ENCODE measurements at regions not wholly inside any gene's neighbourhood (a gene's known extent, or its start where the extent isn't known, plus 50 kb on each side); places are given as distances from the start of the nearest gene placed in this dataset.
A peak's percentile ranks its signal among the peaks of the same experiment; 100 is the strongest.

- no peak for DNase-seq
These were observed 310.9 kb downstream of the ANKRD50 start for GRCh38 chr4:124401606-124402005.

- no peak for DNase-seq
These were observed 303.5 kb downstream of the ANKRD50 start for GRCh38 chr4:124409044-124409443.

- DNase-seq = no peak
These were observed 298.1 kb downstream of the ANKRD50 start for GRCh38 chr4:124414276-124415040.

- DNase-seq = no peak
These were observed 297.4 kb downstream of the ANKRD50 start for GRCh38 chr4:124415146-124415545.

GRCh38 chr4:124417371-124417770 is 295.2 kb downstream of the ANKRD50 start:
- no peak for DNase-seq

GRCh38 chr4:124420166-124420695 is 292.3 kb downstream of the ANKRD50 start:
- no peak for DNase-seq

GRCh38 chr4:124423160-124423559 is 289.4 kb downstream of the ANKRD50 start:
- no peak for DNase-seq

- no peak for DNase-seq
These were observed 286.3 kb downstream of the ANKRD50 start for GRCh38 chr4:124426279-124426678.

- no peak for DNase-seq
These were observed 285.3 kb downstream of the ANKRD50 start for GRCh38 chr4:124427095-124427767.

GRCh38 chr4:124428648-124429047 is 283.9 kb downstream of the ANKRD50 start:
- no peak for DNase-seq

- DNase-seq = no peak
These were observed 282.7 kb downstream of the ANKRD50 start for GRCh38 chr4:124429746-124430250.

GRCh38 chr4:124431653-124432192 is 280.8 kb downstream of the ANKRD50 start:
- DNase-seq = peak; percentile 2

GRCh38 chr4:124432500-124432899 is 280.0 kb downstream of the ANKRD50 start:
- DNase-seq = no peak

- DNase-seq = no peak
These were observed 279.5 kb downstream of the ANKRD50 start for GRCh38 chr4:124433044-124433443.

- peak; percentile 17 for DNase-seq
These were observed 279.0 kb downstream of the ANKRD50 start for GRCh38 chr4:124433500-124433899.

GRCh38 chr4:124435274-124435950 is 277.1 kb downstream of the ANKRD50 start:
- no peak for DNase-seq

- DNase-seq = peak; percentile 1
These were observed 274.6 kb downstream of the ANKRD50 start for GRCh38 chr4:124437853-124438495.

GRCh38 chr4:124445071-124445470 is 267.5 kb downstream of the ANKRD50 start:
- no peak for DNase-seq

- DNase-seq = no peak
These were observed 262.7 kb downstream of the ANKRD50 start for GRCh38 chr4:124449881-124450280.

- DNase-seq = no peak
These were observed 261.7 kb downstream of the ANKRD50 start for GRCh38 chr4:124450851-124451250.

GRCh38 chr4:124454772-124455270 is 257.7 kb downstream of the ANKRD50 start:
- no peak for DNase-seq

GRCh38 chr4:124455671-124456070 is 256.9 kb downstream of the ANKRD50 start:
- no peak for DNase-seq

All from NCI-H510A treated with DMSO at 0.1 percent for 48 hours (cell line).